ENCODE measurements at regions not wholly inside any gene's neighbourhood (a gene's known extent, or its start where the extent isn't known, plus 50 kb on each side); places are given as distances from the start of the nearest gene placed in this dataset.

DNA sequence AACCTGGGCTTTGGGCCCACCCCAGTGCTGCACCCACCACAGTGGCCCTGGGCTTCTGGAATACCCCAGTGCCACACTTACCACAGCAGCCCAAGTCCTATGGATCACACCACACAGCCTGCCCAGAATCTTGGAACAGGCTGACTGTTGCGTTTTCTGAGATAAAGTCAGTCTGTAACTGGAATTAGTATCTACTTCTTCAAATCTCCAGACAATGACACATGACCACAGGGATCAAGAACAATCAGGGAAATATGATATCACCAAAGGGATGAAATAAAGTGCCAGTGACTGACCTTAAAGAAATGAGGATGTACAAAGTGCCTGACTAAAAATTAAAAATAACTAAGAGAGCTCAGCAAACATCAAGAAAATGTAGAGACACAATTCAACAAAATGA is 239.7 kb upstream of the PLD5 start:
- no peak overlapping the region for H3K9ac ChIP-seq (ENCODE audit: low read length)
- H3K27me3 ChIP-seq (ENCODE audit: low read length): no peaks in the 10 kb centered on the region
- no peaks in the 10 kb centered on the region for H3K9me3 ChIP-seq (ENCODE audit: insufficient read depth, low read length)
- no peak overlapping the region for H2AFZ ChIP-seq (ENCODE audit: low read depth, low read length, severe bottlenecking)
- H4K20me1 ChIP-seq (ENCODE audit: low read depth, low read length): no peaks in the 10 kb centered on the region
- no peaks in the 10 kb centered on the region for H3K36me3 ChIP-seq (ENCODE audit: low read length)
- no peaks in the 10 kb centered on the region for H3F3A ChIP-seq (ENCODE audit: insufficient read depth)
- TF ChIP-seq, protein P1, sequence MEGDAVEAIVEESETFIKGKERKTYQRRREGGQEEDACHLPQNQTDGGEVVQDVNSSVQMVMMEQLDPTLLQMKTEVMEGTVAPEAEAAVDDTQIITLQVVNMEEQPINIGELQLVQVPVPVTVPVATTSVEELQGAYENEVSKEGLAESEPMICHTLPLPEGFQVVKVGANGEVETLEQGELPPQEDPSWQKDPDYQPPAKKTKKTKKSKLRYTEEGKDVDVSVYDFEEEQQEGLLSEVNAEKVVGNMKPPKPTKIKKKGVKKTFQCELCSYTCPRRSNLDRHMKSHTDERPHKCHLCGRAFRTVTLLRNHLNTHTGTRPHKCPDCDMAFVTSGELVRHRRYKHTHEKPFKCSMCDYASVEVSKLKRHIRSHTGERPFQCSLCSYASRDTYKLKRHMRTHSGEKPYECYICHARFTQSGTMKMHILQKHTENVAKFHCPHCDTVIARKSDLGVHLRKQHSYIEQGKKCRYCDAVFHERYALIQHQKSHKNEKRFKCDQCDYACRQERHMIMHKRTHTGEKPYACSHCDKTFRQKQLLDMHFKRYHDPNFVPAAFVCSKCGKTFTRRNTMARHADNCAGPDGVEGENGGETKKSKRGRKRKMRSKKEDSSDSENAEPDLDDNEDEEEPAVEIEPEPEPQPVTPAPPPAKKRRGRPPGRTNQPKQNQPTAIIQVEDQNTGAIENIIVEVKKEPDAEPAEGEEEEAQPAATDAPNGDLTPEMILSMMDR (IDR thresholded peaks at IDR 0.05; ENCODE audit: insufficient read depth, low read length, poor library complexity, severe bottlenecking): no peak
- no peak for TF ChIP-seq EZH2phosphoT487 (conservative IDR thresholded peaks at IDR 0.05; ENCODE audit: low read length)
- H3K27ac ChIP-seq (ENCODE audit: low read depth, low read length): no peak overlapping the region
- no peaks in the 10 kb centered on the region for H3K79me2 ChIP-seq (ENCODE audit: insufficient read depth, low read length)
- no peaks in the 10 kb centered on the region for H3K9me2 ChIP-seq (replicated peaks; ENCODE audit: insufficient read depth, low read length)
- H3K4me2 ChIP-seq (ENCODE audit: low read depth, low read length, poor library complexity, severe bottlenecking): no peak overlapping the region
- H3K4me3 ChIP-seq (ENCODE audit: insufficient read depth, low read length, poor library complexity, severe bottlenecking): no peak overlapping the region

DNA sequence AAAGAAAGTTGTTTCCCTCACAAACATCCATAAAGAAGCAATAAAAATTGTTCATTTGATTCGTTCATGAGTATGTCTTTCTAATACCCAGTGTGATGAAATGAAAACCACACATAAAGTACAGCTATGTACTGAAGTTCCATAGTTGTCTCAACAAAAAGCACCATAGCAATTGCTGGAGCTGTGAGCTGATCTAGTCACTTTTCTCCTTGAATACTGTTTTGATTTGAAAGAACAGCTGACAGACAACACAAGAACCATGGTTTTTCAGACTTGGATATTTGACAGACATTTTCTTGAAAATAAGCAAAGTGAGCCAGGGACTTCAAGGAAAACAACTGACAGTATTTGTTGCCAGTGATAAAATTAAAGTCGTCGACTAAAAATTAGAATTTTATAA is 237.1 kb upstream of the PLD5 start:
- Histone ChIP-seq H3K4me2 (ENCODE audit: low read depth, low read length, poor library complexity, severe bottlenecking) (no peak overlapping the region), H3K9ac (ENCODE audit: low read length) (no peak overlapping the region), H3K9me2 (replicated peaks; ENCODE audit: insufficient read depth, low read length) (no peaks in the 10 kb centered on the region), H3K27ac (ENCODE audit: low read depth, low read length) (no peak overlapping the region), H3K79me2 (ENCODE audit: insufficient read depth, low read length) (no peaks in the 10 kb centered on the region), H3K36me3 (ENCODE audit: low read length) (no peaks in the 10 kb centered on the region), H3F3A (ENCODE audit: insufficient read depth) (no peaks in the 10 kb centered on the region), H3K4me3 (ENCODE audit: insufficient read depth, low read length, poor library complexity, severe bottlenecking) (no peak overlapping the region), H3K27me3 (ENCODE audit: low read length) (no peaks in the 10 kb centered on the region), H4K20me1 (ENCODE audit: low read depth, low read length) (no peaks in the 10 kb centered on the region), H2AFZ (ENCODE audit: low read depth, low read length, severe bottlenecking) (no peak overlapping the region), H3K9me3 (ENCODE audit: insufficient read depth, low read length) (no peaks in the 10 kb centered on the region)
- TF ChIP-seq, protein P1 (IDR thresholded peaks at IDR 0.05; ENCODE audit: insufficient read depth, low read length, poor library complexity, severe bottlenecking): no peak

DNA sequence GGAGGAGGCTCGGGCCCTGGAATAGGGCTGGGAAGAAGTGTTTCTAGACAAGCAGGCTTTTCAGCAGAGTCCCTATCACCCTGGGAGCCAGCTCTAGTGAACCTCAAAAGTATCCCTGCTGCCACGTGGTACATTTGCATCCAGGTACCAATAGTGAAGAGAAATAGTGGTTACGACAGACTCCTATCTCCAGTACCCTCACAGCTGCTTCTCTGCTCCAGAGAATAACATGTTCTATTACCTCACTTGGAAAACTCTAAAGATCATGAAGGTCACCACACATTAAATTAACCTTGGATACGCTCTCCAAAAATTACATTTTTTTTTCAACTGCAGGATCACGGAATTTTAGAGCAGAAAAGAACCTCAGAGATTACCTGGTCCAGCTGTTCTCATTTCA is 230.4 kb upstream of the PLD5 start:
- TF ChIP-seq EZH2phosphoT487 (conservative IDR thresholded peaks at IDR 0.05; ENCODE audit: low read length): no peak
- TF ChIP-seq, protein P1 (IDR thresholded peaks at IDR 0.05; ENCODE audit: insufficient read depth, low read length, poor library complexity, severe bottlenecking): no peak

GRCh38 chr1:242754125-242754524 is 229.6 kb upstream of the PLD5 start:
- H2AFZ ChIP-seq (ENCODE audit: low read depth, low read length, severe bottlenecking): no peak overlapping the region
- H3K36me3 ChIP-seq (ENCODE audit: low read length): no peaks in the 10 kb centered on the region
- no peaks in the 10 kb centered on the region for H4K20me1 ChIP-seq (ENCODE audit: low read depth, low read length)
- no peak overlapping the region for H3K4me3 ChIP-seq (ENCODE audit: insufficient read depth, low read length, poor library complexity, severe bottlenecking)
- no peak overlapping the region for H3K4me2 ChIP-seq (ENCODE audit: low read depth, low read length, poor library complexity, severe bottlenecking)
- no peaks in the 10 kb centered on the region for H3K27me3 ChIP-seq (ENCODE audit: low read length)
- H3K9me3 ChIP-seq (ENCODE audit: insufficient read depth, low read length): no peaks in the 10 kb centered on the region
- no peaks in the 10 kb centered on the region for H3F3A ChIP-seq (ENCODE audit: insufficient read depth)
- H3K9me2 ChIP-seq (replicated peaks; ENCODE audit: insufficient read depth, low read length): no peaks in the 10 kb centered on the region
- no peak overlapping the region for H3K9ac ChIP-seq (ENCODE audit: low read length)
- no peaks in the 10 kb centered on the region for H3K79me2 ChIP-seq (ENCODE audit: insufficient read depth, low read length)
- TF ChIP-seq, protein P1 (IDR thresholded peaks at IDR 0.05; ENCODE audit: insufficient read depth, low read length, poor library complexity, severe bottlenecking): no peak
- no peak for TF ChIP-seq EZH2phosphoT487 (conservative IDR thresholded peaks at IDR 0.05; ENCODE audit: low read length)
- H3K27ac ChIP-seq (ENCODE audit: low read depth, low read length): no peak overlapping the region

More for the DNA sequence above, 230.4 kb upstream of the PLD5 start:
- no peaks in the 10 kb centered on the region for H3K36me3 ChIP-seq (ENCODE audit: low read length)
- H3K9me3 ChIP-seq (ENCODE audit: insufficient read depth, low read length): no peaks in the 10 kb centered on the region
- H3K27me3 ChIP-seq (ENCODE audit: low read length): no peaks in the 10 kb centered on the region
- H3F3A ChIP-seq (ENCODE audit: insufficient read depth): no peaks in the 10 kb centered on the region
- H3K27ac ChIP-seq (ENCODE audit: low read depth, low read length): no peak overlapping the region
- H2AFZ ChIP-seq (ENCODE audit: low read depth, low read length, severe bottlenecking): no peak overlapping the region
- H3K4me3 ChIP-seq (ENCODE audit: insufficient read depth, low read length, poor library complexity, severe bottlenecking): no peak overlapping the region
- no peak overlapping the region for H3K9ac ChIP-seq (ENCODE audit: low read length)
- no peaks in the 10 kb centered on the region for H4K20me1 ChIP-seq (ENCODE audit: low read depth, low read length)
- H3K79me2 ChIP-seq (ENCODE audit: insufficient read depth, low read length): no peaks in the 10 kb centered on the region
- no peak overlapping the region for H3K4me2 ChIP-seq (ENCODE audit: low read depth, low read length, poor library complexity, severe bottlenecking)
- H3K9me2 ChIP-seq (replicated peaks; ENCODE audit: insufficient read depth, low read length): no peaks in the 10 kb centered on the region

Data from SU-DHL-6 (cell line).